GM21528 (cell line): ENCODE measurements at regions not wholly inside any gene's neighbourhood (a gene's known extent, or its start where the extent isn't known, plus 50 kb on each side); places are given as distances from the start of the nearest gene placed in this dataset.
"Not testable (repeated sequence)": the region's sequence is repeated elsewhere in the genome, so short reads cannot be mapped to it uniquely, and the experiment has no call there.

Experiments used
- ATAC-seq: cut with Tn5 transposase; IDR thresholded peaks from one replicate; pipeline ENCODE4 v1.9.1; 2021; ENCODE audit warnings: mild to moderate bottlenecking, moderate library complexity; ENCODE audit not compliant: unreplicated experiment, low FRiP score

DNA sequence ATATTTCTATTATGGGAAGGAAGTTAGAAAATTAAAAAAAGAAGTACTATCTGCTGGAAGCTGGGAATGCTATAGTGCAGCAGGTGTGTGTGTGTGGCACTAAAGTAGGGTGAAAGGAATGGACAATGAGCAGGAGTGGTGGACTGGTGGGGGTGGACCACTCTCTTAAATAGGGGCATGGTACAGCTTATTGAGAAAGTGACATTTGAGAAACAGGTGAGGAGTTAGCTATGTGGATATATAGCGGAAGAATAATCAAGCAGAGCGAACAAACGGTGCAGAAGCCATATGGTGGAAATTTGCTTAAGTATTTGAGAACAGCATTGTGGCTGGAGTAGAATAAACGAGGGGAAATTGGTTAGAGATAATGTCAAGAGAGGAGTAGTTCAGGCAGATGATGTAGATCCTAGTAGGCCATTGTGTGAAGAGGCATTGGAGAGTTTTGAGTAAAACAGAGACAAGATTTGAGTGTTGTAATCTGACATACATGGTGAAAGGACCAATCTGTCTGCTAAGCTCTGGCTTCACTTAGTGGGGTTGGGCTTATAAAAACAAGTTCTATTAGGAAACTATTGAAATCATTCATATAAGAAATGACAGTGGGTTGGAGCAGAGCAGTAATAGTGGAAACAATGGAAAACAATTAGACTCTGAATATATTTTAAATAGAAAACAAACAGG lies 149.2 kb upstream of the SYT10 start:
- no peak for ATAC-seq

DNA sequence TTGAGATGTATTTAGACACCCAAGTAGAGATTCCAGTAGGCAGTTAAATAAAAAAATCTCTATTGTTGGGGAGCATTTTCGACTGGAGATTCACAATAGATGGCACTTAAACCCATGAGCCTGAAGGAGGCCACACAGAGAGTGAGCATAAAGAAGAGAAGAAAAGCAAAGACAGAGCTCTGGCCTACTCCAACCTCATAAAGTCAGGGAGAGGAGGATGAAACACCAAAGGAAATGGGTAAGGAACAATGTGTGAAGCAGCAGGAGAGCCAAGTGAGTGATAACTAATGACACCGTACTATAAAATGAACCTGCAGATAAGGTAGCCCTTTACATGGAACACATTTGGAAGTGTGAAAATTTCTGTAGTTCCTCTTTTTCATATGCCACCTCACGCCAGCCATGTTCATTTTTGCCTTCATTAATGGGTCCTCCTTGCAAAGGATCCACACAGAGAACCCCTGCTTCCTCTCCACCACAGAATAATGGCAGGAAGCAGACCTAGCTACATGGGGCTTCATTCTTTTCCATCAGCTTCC lies 150.0 kb upstream of the SYT10 start:
- no peak for ATAC-seq

DNA sequence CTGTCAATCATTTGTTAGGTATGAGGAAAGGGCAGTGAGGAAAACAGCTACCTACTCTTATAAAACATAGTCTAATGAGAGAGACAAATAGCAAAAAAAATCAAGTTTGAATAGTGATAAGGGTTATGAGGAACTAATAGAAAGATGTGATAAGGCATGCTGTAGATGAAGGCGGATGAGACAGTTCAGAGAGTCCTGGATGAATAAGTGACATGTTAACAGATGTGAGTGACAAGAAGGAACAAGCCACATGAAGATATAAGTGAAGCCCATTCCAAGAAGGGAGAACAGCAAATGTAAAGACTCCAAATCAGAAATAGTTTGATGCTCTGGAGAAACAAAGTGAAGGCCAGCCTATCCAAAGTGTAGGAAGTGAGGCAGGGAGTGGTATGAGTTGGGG lies 154.1 kb upstream of the SYT10 start:
- no peak for ATAC-seq

DNA sequence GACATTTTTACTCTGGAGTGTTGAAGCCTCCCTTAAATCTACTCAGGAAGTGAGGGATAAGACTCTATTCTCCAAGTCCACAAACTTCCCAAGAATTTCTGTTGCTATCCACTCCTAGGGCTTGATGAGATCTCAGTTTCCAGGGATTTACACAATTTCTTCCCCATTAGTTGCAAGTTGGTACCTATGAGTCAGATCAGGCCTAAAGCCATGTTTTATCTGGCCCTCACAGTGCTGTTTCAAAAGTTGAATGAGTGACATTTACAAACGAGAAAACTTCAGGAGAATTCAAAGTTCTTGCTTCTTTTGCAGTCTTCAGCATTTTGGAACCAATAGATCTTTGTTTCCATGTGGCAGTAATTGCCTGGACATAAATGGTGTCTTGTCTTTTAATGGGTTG lies 156.4 kb upstream of the SYT10 start:
- ATAC-seq, result no peak

DNA sequence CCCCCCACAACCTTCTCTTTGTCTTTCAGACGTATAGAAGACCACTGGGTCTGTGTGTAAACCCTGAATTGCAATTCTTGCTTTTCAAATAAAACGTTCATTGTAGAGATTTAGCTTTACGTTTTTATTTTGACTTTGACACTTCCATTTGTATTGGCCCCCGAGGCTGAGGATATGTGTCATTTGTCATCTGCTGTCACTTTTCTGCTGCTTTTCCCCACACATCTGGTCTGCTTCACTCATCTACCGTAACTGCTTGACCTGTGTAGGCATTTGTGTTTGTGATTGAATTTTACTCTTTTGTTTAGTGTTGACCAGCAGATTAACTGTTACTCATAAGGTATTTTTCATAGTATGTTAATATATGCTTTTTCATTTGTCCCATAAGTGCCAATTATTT lies 157.2 kb upstream of the SYT10 start:
- ATAC-seq, result no peak

DNA sequence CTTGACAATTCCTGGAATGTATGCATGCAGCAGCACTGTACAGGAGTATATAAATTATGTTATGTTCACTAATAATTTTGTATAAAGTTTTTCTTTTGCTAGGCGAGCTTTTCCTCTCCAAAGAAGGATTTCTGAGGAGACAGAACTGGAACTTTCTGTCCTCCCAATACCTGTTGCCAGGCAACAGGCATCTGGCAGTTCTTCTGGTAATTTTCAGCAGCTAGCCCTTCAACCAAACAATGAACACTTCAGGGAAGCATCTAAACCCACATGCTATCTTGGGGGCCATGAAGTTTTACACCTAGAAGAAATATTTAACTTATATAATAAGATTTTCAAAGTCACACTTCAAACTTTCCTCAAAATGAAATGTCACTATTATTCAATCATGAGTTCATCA lies 162.9 kb upstream of the SYT10 start:
- ATAC-seq, result no peak

DNA sequence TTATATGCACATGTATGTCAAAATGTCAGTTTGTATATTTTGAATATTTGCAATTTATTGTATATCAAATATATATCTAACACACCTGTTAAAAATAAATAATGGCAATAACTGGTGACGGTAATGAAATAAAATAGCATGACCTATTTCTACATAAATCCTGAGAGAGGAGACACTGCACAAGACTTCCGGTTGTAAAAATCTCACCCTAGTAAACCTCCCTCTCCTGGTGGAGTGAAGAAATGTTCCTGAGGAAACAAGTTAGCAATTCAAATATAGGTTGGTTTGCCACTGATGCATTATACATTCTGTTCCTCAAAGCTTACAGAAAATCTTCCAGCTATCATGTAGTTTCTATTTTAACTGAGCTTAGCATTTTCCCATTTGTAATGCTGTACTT lies 166.1 kb upstream of the SYT10 start:
- no peak for ATAC-seq

DNA sequence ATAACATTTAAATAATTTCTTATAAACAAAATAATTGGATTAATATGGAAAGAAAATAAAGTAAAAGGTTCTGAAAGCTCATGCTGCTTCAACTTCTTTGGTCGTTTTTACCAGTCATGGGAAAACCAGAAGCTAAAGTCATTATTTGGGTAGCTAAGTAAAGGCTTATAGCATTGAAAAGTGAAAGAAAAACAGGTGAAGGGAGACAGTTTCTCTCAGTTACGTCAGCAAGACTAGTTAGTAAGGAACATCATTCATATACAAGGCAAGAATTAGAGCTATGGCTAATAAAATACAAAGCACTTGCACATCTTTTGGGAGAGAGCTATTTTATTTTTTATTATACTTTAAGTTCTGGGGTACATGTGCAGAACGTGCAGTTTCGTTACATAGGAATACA lies 170.3 kb upstream of the SYT10 start:
- no peak for ATAC-seq

DNA sequence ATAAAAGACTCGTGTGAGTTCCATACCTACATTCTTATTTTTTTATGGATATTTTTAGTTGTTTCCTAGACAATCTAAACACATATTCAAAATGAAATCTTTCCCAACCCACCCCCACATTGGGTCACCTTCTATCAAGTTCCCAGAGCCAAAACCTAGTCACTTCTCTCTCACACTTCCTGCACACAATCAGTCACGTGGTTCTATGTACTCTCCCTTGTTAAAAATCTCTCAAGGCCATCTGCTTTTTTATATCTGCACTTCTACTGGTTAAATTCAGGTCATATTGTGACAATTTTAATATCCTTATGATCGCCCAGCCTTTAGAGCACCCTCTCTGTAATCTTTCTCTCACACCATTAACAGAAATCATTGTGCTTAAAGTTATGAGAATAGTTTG lies 175.0 kb upstream of the SYT10 start:
- no peak for ATAC-seq

DNA sequence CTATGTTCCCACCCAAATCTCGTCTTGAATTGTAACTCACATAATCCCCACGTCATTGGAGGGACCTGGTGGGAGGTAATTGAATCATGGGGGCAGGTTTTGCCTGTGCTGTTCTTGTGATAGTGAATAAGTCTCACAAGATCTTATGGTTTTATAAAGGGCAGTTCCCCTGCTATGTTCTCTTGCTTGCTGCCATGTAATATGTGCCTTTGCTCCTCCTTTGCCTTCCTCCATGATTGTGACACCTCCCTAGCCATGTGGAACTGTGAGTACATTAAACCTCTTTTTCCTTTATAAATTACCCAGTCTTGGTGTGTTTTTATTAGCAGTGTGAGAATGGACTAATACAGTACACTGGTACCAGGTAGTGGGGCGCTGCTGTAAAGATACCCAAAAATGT lies 177.6 kb upstream of the SYT10 start:
- ATAC-seq, result no peak

DNA sequence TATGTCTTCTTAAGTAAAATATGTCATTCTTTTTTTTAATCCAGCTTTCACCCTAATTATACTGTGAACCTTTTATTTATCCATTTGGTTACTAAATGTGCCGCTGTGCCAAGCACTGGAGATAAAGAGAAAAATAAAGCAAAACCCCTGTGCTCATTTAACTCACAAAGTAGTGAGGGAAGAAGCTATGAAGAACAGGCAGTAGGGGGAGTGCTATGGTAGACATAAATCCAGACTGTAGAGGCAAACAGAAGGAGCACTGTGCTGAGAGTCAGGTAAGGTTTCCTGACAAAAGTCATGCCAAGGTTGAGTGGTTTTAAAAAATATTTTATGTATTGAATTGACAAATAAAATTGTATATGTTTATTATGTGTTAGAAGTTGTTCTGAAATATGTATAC lies 188.5 kb upstream of the SYT10 start:
- ATAC-seq, result no peak

DNA sequence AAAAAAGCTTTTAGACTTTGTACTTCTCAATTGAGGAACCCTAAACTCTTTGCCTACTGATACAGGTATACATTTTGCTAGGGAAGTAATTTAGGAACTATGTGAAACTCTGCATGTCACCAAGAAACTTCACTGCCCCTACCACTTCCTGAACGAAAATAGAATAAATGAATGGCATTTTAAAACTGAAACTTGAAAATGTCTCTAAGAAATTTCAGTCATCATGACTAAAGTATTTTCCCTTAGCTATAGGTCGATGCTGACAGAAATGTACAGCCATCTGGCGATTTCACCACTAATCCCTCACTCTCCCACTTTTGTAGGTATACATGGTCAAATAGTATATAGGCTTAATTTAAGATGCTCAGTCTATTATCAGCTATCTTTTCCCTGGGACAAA lies 194.9 kb upstream of the SYT10 start:
- ATAC-seq, result no peak

DNA sequence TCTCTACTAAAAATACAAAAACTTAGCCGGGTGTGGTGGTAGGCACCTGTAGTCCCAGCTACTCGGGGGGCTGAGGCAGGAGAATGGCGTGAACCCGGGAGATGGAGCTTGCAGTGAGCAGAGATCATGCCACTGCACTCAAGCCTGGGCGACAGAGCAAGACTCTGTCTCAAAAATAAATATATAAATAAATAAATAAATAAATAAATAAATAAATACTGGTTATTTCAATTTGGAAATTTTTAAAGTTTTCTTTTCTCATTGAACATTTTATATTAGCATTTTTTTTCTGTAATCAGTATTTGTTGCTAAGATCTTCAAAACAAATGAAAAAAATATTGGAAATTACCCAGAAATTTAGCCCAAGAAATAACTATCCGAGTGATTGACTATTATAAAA lies 197.3 kb upstream of the SYT10 start:
- not testable (repeated sequence) for ATAC-seq

DNA sequence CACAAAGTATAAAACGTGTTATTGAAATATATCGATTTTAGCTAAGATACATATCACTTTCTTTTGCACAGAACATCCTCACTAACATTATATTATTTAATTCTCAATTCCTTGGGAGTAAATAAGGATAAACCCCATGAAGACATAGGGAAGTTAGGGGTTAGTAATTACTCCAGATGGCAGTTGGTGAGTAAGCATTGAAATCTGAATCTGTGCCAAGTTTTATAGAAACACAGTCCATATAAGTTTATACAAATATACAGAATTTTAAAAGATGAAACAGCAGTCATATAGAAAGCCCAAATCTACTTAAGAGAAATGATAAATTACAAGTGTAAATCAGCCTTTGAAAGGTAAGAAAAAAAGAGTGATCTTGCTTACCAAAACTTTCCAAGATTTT lies 200.4 kb upstream of the SYT10 start:
- ATAC-seq, result no peak

DNA sequence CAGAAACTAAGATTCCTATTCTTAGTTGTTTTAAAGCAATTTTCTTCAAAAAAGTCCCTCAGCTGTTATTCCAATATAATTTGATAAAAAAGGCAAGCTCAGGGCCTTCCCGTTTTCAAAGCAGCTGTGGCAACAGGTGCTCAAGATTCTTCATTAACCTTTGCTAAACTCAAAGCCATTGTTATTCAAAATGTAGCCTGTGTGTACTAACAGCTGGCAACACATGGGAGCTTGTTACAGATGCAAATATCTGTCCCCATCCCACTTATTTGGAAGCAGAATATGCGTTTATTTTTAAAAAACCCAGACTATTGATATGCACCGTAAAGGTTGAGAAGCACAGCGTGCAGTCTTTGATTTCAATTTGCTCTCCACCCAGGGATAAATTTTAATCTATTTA lies 210.4 kb upstream of the SYT10 start:
- no peak for ATAC-seq

DNA sequence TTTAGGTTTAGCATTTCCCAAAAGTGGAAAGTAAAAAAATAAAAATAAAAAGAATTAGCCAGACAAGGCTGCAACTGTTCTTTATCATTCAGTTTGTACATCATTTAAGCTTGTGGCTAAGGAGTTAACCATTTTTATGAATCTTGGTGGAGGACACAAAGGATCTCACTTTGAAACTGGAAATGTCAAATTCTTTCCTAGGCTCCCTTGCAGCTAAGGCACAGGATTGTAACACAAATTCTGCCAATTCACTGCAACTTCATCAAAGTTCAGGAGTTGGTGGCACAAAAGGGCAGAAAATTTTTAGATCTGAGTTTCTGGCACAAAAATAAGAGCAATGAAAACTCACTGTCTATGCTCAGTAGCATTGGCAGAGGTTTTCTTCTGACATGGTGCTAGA lies 211.2 kb upstream of the SYT10 start:
- no peak for ATAC-seq

DNA sequence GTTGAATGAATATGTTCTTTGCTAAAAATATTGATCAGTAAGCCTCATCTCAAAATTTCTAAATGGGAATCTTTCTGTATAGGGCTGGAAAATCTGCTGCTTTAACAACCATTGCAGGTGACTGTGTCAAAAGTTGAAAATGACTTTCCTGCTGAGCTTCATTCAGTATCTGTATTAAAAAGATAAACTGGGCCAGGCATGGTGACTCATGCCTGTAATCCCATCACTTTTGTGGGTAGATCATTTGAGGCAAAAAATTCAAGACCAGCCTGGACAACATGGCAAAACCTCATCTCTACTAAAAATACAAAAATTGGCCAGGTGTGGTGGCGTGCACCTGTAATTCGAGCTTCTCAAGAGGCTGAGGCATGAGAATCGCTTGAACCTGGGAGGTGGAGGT lies 213.7 kb upstream of the SYT10 start:
- no peak for ATAC-seq

DNA sequence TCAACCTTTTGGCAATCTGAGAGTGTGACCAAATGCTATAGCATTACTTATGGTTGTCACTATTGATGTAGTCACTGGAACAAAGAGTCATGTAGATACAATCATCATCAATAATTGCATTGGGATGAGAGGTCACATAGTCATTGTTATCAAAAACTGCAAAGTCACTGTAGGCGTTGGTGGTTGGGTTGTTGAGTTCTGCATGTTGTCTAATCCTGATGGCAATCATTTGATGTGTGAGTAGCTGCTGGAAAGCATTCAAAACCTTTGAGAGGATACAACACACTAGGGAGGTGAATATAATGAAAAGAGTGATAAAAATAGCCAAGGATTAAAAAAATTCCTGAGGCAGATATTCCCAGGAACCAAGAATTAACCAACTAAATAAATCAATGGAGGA lies 214.7 kb upstream of the SYT10 start:
- ATAC-seq, result no peak

DNA sequence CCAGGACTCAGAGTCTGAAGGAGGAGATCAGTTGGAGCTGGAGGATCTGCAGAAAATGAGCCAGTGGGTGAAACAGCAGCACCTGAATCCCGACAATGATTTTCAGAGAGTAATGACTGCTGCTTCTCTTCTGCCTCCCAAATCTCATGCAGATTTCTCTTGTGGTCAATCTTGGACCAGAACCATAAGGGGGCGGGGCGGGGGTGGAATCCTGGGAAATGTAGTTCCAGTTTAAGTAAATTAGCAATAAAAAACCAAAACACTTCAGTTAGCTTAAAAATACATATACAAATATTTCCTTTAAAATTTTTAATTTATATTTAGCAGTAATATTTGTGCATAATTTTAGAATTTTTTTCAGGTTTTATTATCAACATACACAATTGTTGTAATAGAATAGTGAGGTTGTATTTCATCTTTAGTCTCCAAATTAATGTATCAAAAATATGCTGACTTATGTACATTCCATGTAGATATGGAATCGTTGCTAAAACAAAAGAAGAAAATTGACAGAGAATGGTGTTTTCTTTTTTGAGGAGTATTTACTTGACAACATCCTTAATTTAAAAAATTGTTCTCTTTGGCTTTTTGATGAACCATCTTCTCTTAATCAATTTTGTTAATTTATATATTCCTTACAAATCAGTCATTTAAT lies 223.5 kb upstream of the SYT10 start:
- no peak for ATAC-seq

DNA sequence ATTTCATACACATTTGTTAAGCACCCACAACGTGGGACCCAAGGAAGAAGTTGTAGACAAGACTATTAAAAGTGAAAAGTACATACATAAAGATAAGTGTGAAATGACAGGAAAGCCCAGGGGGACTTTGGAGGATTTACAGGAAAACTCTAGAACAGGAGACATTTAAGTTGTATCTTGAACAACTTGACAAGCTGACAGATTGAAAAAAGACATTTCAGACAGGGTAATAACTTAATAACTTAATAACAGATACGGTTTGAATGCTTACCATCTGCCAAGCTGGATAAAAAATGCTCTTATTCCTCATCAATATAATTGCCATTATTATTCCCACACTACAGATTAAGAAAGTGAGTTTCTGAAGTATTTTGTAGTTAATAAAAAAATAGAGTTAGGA lies 229.7 kb upstream of the SYT10 start:
- ATAC-seq, result no peak

DNA sequence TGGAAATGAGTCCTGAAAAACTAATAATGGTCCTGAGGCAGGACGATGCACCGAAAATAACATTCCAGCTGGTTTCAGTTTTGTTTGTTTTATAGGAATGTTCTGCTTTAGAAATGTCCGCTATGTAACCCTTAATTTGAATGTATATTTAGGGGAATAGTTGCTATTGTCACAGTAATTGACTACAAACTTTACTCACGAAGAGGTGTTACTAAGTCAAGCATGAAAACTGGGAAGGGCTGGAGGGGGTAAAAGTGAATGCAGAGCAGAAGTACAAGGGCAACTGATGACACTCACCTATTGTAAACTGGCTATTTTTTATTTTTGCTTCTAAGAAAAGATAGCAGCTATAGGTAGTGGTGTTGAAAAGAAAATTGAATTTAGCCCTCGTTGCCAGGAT lies 230.7 kb upstream of the SYT10 start:
- ATAC-seq, result no peak

DNA sequence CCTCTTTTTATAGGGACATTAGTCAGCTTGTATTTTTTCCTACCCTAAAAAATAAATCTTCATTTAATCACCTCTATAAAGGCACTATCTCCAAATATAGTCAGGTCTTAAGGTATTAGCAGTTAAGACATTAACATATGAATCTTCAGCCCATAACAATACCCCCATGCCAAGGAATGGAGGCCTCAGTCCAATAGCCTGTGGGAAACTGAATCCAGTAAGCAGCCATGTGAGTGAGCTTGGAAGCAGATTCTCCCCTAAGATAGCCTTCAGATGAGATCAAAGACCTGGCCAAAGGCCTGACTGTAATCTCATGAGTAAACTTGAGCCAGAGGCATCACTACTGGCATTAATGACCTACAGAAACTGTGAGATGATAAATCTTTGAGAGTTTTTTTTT lies 232.1 kb upstream of the SYT10 start:
- ATAC-seq, result no peak
